HFFc6 (cell line): ENCODE measurements at regions not wholly inside any gene's neighbourhood (a gene's known extent, or its start where the extent isn't known, plus 50 kb on each side); places are given as distances from the start of the nearest gene placed in this dataset.
A peak's percentile ranks its signal among the peaks of the same experiment; 100 is the strongest.
"Not testable (repeated sequence)": the region's sequence is repeated elsewhere in the genome, so short reads cannot be mapped to it uniquely, and the experiment has no call there.

Experiments
- DNase-seq: peaks from one replicate; pipeline ENCODE4 v3.0.0-alpha.2; 2018
- H3K27ac Mint-ChIP-seq: 2 replicates; pipeline ENCODE4 v1.8.0; 2020; ENCODE audit warnings: mild to moderate bottlenecking, mixed read lengths
- H3K27me3 Mint-ChIP-seq: 2 replicates; pipeline ENCODE4 v1.8.0; 2021; ENCODE audit warnings: mild to moderate bottlenecking, moderate library complexity, mixed read lengths; ENCODE audit not compliant: insufficient read depth
- H3K36me3 Mint-ChIP-seq: 2 replicates; pipeline ENCODE4 v1.8.0; 2021; ENCODE audit warnings: low read depth, mixed read lengths
- H3K4me1 Mint-ChIP-seq: 2 replicates; pipeline ENCODE4 v1.8.0; 2020; ENCODE audit warnings: low read depth, mixed read lengths
- H3K4me3 Mint-ChIP-seq: 2 replicates; pipeline ENCODE4 v1.8.0; 2020; ENCODE audit warnings: mild to moderate bottlenecking, moderate library complexity, mixed read lengths
- H3K9me3 Mint-ChIP-seq: 2 replicates; pipeline ENCODE4 v1.8.0; 2020; ENCODE audit warnings: mild to moderate bottlenecking, mixed read lengths
- TF ChIP-seq, protein P1 (sequence below): fragments of 200-600 bp; sonication (generic); IDR thresholded peaks from 2 replicates; pipeline ENCODE4 v1.5.0; 2021; ENCODE audit warnings: antibody characterized with exemption, mild to moderate bottlenecking

DNA sequence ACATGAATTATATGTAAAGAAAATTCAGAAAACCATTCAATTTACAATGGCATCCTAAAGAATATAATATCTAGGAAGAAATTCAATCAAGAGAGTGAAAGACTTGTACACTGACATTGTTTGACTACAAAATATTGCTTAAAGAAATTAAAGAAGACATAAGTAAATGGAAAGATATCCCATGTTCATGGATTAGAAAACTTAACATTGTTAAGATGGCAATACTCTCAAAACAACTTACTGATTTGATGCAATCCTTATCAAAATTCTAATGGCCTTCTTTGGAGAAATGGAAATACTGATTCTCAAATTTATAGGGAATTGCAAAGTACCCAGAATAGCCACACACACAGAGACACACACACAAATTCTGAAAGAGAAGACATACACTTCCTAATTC is 298.3 kb upstream of the EXOC2 start:
- Mint-ChIP-seq H3K27me3 (peaks cover 7% of the 10 kb centered on the region), H3K4me3 (no peak overlapping the region), H3K36me3 (no peaks in the 10 kb centered on the region), H3K9me3 (no peaks in the 10 kb centered on the region), H3K27ac (no peak overlapping the region), H3K4me1 (no peaks in the 10 kb centered on the region)
- no peak for DNase-seq
- TF ChIP-seq, protein P1, sequence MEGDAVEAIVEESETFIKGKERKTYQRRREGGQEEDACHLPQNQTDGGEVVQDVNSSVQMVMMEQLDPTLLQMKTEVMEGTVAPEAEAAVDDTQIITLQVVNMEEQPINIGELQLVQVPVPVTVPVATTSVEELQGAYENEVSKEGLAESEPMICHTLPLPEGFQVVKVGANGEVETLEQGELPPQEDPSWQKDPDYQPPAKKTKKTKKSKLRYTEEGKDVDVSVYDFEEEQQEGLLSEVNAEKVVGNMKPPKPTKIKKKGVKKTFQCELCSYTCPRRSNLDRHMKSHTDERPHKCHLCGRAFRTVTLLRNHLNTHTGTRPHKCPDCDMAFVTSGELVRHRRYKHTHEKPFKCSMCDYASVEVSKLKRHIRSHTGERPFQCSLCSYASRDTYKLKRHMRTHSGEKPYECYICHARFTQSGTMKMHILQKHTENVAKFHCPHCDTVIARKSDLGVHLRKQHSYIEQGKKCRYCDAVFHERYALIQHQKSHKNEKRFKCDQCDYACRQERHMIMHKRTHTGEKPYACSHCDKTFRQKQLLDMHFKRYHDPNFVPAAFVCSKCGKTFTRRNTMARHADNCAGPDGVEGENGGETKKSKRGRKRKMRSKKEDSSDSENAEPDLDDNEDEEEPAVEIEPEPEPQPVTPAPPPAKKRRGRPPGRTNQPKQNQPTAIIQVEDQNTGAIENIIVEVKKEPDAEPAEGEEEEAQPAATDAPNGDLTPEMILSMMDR: no peak

DNA sequence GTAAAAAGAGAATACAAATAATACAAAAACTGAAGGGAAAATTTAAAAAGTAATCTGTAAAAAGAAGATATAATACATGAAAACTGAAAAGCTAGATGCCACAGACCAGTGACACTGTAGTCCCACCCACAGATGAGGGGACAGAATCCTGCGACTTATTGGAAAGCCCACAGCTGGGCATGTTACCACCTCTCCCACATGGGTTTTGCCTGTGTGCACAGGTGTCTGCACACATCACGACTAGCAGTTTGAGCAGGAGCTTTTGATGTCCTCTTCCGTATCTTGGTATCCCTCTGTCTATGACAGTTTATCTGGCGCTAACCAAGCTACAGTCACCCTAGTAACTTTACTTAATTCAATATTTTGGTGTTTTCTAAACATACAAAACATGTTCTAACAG is 291.1 kb upstream of the EXOC2 start:
- peaks cover 6% of the 10 kb centered on the region for H3K27me3 Mint-ChIP-seq
- no peak overlapping the region for H3K27ac Mint-ChIP-seq
- DNase-seq: no peak
- TF ChIP-seq, protein P1: no peak
- H3K9me3 Mint-ChIP-seq: no peaks in the 10 kb centered on the region
- no peaks in the 10 kb centered on the region for H3K36me3 Mint-ChIP-seq
- H3K4me3 Mint-ChIP-seq: no peak overlapping the region
- peaks cover 6% of the 10 kb centered on the region; the same call in 1 of the 2 replicates for H3K4me1 Mint-ChIP-seq

DNA sequence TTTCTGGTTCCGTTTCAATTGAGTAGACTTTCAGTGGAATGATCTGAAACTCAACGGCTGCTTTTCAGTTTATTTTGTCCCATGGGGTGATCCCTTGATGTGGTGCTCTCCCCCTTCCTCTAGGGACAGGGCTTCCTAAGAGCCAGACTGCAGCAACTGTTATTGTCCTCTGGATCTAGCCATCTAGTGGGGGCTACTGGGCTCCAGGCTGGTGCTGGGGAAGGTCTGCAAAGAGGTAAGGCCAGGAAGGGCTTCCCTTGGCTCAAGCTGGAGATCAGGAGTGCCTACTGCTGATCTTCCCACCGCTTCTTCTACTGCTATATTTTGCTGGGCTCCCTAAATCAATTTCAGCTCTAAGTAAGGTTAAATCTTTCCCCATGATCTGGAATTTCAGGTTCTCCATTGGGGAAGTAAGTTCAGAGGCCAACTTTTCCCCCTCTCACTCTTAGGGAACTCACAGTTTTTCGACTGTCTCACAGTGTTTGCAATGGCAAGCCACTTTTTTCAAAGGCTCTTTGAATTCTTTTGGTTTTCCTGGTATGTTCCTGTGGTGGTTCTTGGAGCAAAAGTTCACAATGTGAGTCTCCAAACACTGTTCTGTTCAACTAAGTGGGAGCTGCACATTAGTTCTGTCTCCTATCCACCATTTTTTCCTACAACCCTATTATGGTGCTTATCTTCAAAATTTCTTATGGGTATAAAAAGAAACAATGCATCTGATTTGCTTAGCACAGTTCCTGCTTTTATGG is 286.2 kb upstream of the EXOC2 start:
- DNase-seq: peak; percentile 28
- TF ChIP-seq, protein P1: no peak
- Mint-ChIP-seq H3K4me1 (peaks cover 7% of the 10 kb centered on the region; the same call in 1 of the 2 replicates), H3K27me3 (peaks cover 13% of the 10 kb centered on the region), H3K36me3 (no peaks in the 10 kb centered on the region; the same call in 1 of the 2 replicates), H3K9me3 (peaks cover 25% of the 10 kb centered on the region), H3K27ac (no peak overlapping the region), H3K4me3 (no peak overlapping the region)

DNA sequence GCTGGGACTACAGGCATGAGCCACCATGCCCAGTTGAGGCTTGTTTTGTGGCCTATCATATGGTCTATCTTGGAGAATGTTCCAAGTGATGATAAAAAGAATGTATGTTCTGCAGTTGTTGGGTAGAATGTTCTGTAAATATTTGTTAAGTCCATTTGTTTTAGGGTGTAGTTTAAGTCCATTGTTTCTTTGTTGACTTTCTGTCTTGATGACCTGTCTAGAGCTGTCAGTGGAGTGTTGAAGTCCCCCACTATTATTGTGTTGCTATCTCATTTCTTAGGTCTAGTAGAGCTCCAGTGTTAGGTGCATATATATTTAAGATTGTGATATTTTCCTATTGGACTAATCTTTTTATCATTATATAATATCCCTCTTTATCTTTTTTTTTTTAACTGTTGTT is 284.3 kb upstream of the EXOC2 start:
- H3K36me3 Mint-ChIP-seq, H3K4me3 Mint-ChIP-seq, DNase-seq, H3K27ac Mint-ChIP-seq: not testable (repeated sequence)
- peaks cover 11% of the 10 kb centered on the region for H3K27me3 Mint-ChIP-seq
- H3K4me1 Mint-ChIP-seq: peaks cover 12% of the 10 kb centered on the region; the same call in 1 of the 2 replicates
- H3K9me3 Mint-ChIP-seq: peaks cover 25% of the 10 kb centered on the region

DNA sequence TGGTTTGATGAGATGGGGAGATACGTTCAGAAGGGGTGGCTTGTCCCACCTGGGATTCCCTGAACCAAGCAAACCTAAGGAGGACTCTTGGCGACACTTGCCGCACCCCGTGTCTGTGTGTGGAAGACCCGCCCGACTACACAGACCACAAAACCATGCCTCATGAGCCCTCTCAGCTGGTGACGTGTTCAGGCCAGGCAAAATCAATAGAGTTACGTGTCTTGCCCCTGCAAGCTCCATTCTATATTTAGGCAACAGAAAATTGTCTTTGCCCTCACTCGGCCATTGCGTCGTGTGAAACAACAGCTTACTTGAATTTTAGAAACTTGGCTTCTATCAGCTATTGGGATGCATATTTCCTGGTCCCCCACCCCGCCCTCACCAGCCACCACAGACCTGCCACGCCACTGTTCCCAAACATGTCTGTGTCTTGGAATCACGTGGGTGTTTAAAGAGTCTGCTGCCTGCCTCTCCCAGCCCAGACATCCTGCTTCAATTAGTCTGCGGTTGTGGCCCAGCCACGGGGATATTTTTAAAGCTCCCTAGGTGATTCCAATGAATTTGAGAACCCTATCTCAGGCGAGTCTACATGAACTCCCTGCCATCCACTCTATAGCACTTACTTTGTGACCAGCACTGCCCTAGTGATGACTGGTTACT is 279.2 kb upstream of the EXOC2 start:
- H3K9me3 Mint-ChIP-seq: peaks cover 21% of the 10 kb centered on the region
- peaks cover 7% of the 10 kb centered on the region; the same call in 1 of the 2 replicates for H3K4me1 Mint-ChIP-seq
- peaks cover 4% of the 10 kb centered on the region for H3K27me3 Mint-ChIP-seq
- H3K4me3 Mint-ChIP-seq: no peak overlapping the region
- DNase-seq: no peak
- H3K27ac Mint-ChIP-seq: no peak overlapping the region
- TF ChIP-seq, protein P1: no peak
- no peaks in the 10 kb centered on the region; the same call in 1 of the 2 replicates for H3K36me3 Mint-ChIP-seq

DNA sequence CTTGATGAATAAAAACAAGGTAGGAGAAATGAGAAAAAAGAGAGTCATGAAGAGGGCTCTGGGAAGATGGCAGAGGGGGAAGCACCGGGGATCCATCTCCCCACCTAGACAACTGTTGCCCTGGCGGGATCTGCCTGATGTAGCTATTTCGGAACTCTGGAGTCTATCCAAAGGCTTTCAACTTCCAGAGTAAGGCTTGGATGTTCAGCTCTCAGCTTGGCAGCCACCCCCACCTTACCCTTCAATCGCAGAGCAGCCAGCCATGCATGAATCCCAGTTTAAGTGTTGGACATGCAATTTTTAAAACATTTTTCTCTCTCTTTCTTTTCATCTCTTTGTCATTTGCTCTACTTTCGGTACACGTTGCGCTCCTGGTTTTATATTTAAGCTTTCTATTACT is 275.9 kb upstream of the EXOC2 start:
- H3K27ac Mint-ChIP-seq: no peak overlapping the region
- DNase-seq: no peak
- H3K4me3 Mint-ChIP-seq: no peak overlapping the region
- no peaks in the 10 kb centered on the region; the same call in 1 of the 2 replicates for H3K9me3 Mint-ChIP-seq
- peaks cover 5% of the 10 kb centered on the region for H3K27me3 Mint-ChIP-seq
- peaks cover 7% of the 10 kb centered on the region; the same call in 1 of the 2 replicates for H3K4me1 Mint-ChIP-seq
- H3K36me3 Mint-ChIP-seq: no peaks in the 10 kb centered on the region
- TF ChIP-seq, protein P1: no peak
